Left ventricle myocardium superior (tissue), 1 donor: ENCODE measurements at regions not wholly inside any gene's neighbourhood (a gene's known extent, or its start where the extent isn't known, plus 50 kb on each side); places are given as distances from the start of the nearest gene placed in this dataset.

Source experiments
- ATAC-seq: fragments of 200-7000 bp; cut with Tn5 transposase; one replicate; pipeline ENCODE4 v1.9.1; 2020; ENCODE audit warnings: mild to moderate bottlenecking, moderate library complexity
- DNase-seq: peaks from one replicate; pipeline ENCODE4 v3.0.0-alpha.2; 2020
- intact Hi-C: fragments of 100-400 bp; cut with micrococcal nuclease; formaldehyde crosslinking; loops from one replicate; pipeline ENCODE4 v1.11.0; 2022
- donor health status: DM: no; HTN: yes; CAD: no; lungs with severe emphysema.

GRCh38 chr18:38902796-38903195 is 1337.2 kb upstream of the CELF4 start:
- ATAC-seq (no peak), DNase-seq (no peak)
- intact Hi-C loops = no loop called here

DNA sequence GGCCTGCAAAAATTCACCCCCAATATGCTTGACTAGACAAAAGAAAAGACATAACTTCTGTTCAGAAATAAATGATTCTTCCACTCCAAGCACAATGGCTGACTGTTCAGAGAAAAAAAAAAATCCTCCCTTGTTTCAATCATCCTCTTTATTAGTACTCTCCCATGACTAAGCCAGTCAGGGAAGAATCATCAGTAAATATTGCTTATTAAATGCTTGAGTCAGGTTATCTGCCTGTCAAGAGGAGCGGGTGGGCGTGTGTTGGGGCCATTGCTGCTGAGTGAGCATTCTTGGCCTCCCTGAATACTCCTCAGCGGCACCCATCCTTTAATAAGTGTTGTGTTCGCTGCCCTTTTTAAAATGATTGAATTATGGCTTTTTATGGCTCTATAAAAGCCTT is 1334.8 kb upstream of the CELF4 start:
- DNase-seq = no peak
- no peak for ATAC-seq
- intact Hi-C loops = no loop called here

GRCh38 chr18:38900031-38900430 is 1334.4 kb upstream of the CELF4 start:
- intact Hi-C loops = no loop called here

GRCh38 chr18:38899252-38899651 is 1333.7 kb upstream of the CELF4 start:
- DNase-seq = no peak
- intact Hi-C loops = no loop called here
- no peak for ATAC-seq

More at GRCh38 chr18:38900031-38900430, 1334.4 kb upstream of the CELF4 start:
- DNase-seq (no peak), ATAC-seq (no peak)

- intact Hi-C loops = no loop called here
- DNase-seq (no peak), ATAC-seq (no peak)
Observed at GRCh38 chr18:38898167-38898566, 1332.6 kb upstream of the CELF4 start.

GRCh38 chr18:38895560-38895959 is 1330.0 kb upstream of the CELF4 start:
- intact Hi-C loops = no loop called here
- no peak for DNase-seq
- no peak for ATAC-seq

- ATAC-seq = no peak
- DNase-seq = no peak
- intact Hi-C loops = no loop called here
Observed at GRCh38 chr18:38887671-38888020, 1322.0 kb upstream of the CELF4 start.

- ATAC-seq (no peak), DNase-seq (no peak)
- intact Hi-C loops = no loop called here
Observed at GRCh38 chr18:38886861-38887670, 1321.5 kb upstream of the CELF4 start.

GRCh38 chr18:38886235-38886634 is 1320.6 kb upstream of the CELF4 start:
- no peak for ATAC-seq
- intact Hi-C loops = no loop called here
- no peak for DNase-seq

DNA sequence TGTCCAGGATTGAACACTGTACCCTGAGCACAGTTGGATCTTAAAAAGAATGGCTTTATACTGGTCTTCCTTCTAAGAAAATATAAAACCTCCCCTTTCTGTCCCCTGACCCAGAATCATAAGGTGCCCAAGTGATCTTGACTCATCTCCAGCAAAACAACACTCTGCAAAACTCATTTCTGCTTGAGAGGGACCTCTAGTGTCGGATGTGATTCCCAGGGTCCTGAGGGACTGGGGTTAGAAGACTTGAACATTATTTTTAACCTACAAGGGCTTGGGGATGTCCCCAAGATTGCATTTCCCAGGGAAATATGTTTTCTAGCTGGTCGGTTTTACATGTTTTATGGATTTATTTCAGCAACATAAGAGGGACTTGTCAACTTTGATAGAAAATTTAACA is 1318.5 kb upstream of the CELF4 start:
- intact Hi-C loops = no loop called here
- peak; percentile 42 for ATAC-seq
- DNase-seq = no peak

DNA sequence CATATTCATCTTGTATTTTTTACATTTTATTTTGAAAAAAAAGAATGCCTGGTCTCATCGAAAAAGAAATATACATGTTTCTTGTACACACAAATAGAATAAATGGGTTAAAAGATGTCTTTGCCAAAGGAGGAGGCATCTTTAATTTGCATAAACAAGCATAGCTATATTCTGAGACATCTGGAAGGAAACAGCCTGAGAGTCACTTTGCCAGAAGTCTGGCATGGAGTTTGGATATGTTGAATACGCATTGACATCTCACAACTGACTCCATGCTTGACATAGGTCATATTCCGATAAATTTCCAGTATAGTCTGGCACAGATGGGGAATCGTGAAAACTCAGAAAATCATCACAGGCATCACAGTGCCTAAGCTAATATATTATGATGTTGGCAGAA is 1317.5 kb upstream of the CELF4 start:
- intact Hi-C loops = no loop called here
- no peak for DNase-seq
- ATAC-seq = no peak

- intact Hi-C loops = no loop called here
- ATAC-seq = no peak
- no peak for DNase-seq
Observed at GRCh38 chr18:38879871-38880270, 1314.3 kb upstream of the CELF4 start.

GRCh38 chr18:38872342-38872741 is 1306.7 kb upstream of the CELF4 start:
- intact Hi-C loops = no loop called here
- ATAC-seq (no peak), DNase-seq (no peak)

DNA sequence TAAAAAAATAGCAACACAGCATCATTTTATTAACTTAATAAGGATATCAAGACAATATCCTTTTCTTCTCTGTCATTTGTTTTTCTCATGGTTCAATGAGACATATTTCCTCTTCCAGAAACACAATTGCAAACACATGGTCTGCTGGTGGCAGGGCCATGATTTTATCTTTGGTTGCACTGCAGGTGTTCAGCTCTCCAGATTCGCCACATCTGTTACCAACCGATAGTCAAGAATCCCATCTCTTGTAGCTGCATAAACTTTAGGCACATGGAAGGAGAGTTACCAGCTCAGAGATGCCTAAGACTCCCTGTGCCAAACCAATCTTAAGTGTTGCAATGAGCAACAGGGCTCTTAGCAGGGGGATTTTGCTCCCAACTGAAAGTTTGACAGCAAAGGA is 1303.2 kb upstream of the CELF4 start:
- intact Hi-C loops = no loop called here
- ATAC-seq (no peak), DNase-seq (no peak)

- intact Hi-C loops = no loop called here
- no peak for ATAC-seq
Observed at GRCh38 chr18:38867680-38868079, 1302.1 kb upstream of the CELF4 start.

DNA sequence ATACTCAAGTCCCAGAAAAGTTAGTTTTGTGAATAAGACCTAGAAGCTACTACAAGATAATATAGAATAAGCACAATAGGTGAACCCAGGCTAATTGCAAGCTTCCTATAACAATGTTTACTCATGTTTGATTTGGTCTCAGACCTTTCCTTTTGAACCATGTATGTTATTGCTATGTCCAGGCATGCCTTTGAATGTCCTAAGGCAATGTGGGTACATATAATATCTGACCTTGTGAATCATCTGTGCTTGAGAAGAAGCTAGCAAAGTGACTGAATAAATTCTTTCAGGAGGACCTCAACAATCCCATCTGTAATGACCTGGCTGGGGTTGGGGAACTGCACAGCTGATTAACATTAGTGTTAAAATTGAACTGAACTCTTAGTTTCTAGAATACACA is 1285.9 kb upstream of the CELF4 start:
- intact Hi-C loops = no loop called here
- ATAC-seq (no peak), DNase-seq (no peak)

More at GRCh38 chr18:38867680-38868079, 1302.1 kb upstream of the CELF4 start:
- no peak for DNase-seq

- DNase-seq = no peak
- no peak for ATAC-seq
- intact Hi-C loops = no loop called here
Observed at GRCh38 chr18:38847326-38847725, 1281.7 kb upstream of the CELF4 start.

DNA sequence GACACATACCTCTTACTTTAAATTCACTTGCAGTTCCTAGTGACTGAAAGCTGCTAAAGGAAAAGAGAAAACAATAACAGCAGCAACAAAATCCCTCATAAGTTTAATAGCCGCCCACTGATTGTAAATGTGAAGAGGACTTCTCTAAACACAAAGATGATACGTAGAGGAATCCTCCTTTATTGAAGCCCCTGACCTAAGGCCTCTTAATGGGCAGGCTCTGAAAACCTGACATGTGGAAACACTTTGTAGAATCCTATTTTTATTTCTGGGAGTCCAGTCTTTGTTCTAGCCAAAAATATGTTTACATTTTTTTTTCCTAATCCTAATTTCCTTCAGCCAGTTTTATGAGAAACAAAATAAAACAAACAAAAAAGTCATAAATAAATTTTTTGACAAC is 1277.7 kb upstream of the CELF4 start:
- ATAC-seq (no peak), DNase-seq (no peak)
- intact Hi-C loops = no loop called here

DNA sequence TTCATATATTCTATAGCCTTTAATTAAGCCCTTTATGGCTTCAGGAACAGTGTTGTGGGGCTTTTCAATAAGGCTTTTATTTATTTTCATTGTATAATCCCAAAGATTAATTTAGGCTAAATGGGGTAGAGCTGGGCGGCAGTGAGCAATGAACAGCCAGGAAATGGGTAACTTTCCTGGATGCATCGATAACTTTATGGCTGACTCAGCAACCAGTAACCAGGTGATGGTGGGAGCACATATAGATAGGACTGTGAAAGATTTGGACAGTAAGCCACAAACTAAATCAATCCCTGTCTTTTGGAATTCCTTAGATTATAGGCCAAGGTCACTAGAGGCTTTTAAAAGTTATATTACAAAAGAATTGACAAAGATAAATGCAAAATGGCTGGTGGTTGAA is 1260.6 kb upstream of the CELF4 start:
- intact Hi-C loops = no loop called here
- no peak for DNase-seq
- no peak for ATAC-seq

GRCh38 chr18:38811209-38811608 is 1245.6 kb upstream of the CELF4 start:
- ATAC-seq = no peak

GRCh38 chr18:38810789-38811188 is 1245.2 kb upstream of the CELF4 start:
- no peak for DNase-seq
- intact Hi-C loops = no loop called here
- no peak for ATAC-seq

More at GRCh38 chr18:38811209-38811608, 1245.6 kb upstream of the CELF4 start:
- intact Hi-C loops = no loop called here
- no peak for DNase-seq

GRCh38 chr18:38807915-38808314 is 1242.3 kb upstream of the CELF4 start:
- DNase-seq (no peak), ATAC-seq (no peak)
- intact Hi-C loops = no loop called here
